CD1c-positive myeloid dendritic cell (primary cell): ENCODE measurements at regions not wholly inside any gene's neighbourhood (a gene's known extent, or its start where the extent isn't known, plus 50 kb on each side); places are given as distances from the start of the nearest gene placed in this dataset.
"Not testable (repeated sequence)": the region's sequence is repeated elsewhere in the genome, so short reads cannot be mapped to it uniquely, and the experiment has no call there.

Experiments used
- DNase-seq: peaks from one replicate; pipeline ENCODE4 v3.0.0-alpha.2; 2016; ENCODE audit errors: extremely low spot score

DNA sequence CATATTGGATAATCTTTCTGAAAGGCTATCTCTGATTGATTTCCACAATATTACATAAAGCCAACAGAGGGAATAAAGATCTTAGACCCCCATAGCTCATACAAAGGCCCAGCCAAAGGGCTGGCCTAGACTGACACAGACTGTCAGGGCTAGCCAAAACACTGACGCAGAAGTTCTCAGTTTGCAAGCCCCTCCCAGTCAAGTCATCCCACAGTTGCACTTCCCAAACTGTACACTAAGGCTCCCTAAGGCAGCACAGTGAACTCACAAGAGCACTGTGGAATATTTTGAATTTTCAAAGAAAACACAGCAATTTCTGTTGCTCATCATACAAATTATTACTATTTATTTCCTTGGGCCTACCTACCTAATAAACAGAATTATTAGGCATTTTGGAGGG is 244.9 kb downstream of the SP3 start:
- DNase-seq, result no peak

- DNase-seq, result no peak
Measured at GRCh38 chr2:173734797-173735196, 230.4 kb downstream of the SP3 start.

- not testable (repeated sequence) for DNase-seq
Measured at GRCh38 chr2:173737954-173738575, 227.1 kb downstream of the SP3 start.

- no peak for DNase-seq
Measured at GRCh38 chr2:173739006-173739405, 226.2 kb downstream of the SP3 start.

DNA sequence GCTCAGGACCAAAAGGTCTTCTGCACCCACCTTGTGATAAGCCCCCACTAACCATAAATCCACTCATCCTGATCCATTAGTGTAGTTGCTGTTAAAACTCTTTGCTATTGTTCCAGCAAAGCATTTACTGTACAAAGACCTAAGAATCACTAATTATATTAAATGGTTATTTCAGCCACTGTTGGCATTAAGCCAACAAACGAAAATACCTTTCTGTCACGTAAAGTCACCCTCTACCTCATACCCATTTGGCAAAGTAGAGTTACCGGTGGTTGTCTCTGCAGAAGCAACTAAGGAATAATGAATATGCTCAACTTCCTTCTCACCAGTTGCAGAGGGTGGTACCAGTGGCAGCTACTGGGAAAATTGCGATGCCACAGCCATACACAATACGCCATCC is 224.5 kb downstream of the SP3 start:
- DNase-seq, result no peak

- no peak for DNase-seq
Measured at GRCh38 chr2:173741759-173742158, 223.4 kb downstream of the SP3 start.

DNA sequence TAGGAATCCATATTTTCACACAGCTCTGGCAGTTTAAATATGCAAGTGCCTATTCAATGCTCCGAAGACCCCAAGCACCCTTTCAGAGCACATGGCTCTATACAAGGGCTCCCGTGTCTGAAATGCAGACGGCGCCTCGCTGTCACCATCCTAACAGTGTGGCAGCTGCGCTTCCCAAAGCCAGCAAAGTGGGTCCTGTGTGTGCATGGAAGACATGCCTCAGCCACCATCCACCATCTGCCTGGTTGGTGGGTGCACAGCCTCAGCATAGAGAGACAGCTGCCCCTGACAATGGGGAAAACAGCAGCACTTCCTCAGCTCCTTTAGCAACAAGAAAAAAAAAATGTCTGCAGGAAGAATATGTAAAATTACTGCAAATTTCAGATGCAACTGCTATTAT is 218.1 kb downstream of the SP3 start:
- no peak for DNase-seq

DNA sequence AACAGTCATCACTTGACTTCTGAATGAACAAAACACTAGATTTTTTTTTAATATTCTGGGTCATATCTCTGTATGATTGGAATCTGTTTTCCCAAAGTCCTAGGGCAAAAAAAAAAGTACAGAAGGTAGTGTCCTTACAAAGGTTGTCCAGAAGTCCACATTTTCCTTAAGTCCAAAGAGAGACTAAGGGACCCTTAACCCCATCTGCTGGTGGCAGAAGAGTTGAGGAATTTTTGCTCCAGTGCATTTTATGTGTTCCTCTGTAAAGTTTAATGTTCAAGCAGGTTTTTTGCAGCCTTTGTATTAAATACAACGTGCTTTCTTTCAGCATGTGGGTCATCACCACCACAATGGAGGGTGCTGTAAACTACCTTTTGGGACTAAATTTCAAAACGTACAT is 215.9 kb downstream of the SP3 start:
- no peak for DNase-seq

GRCh38 chr2:173750353-173750801 is 214.8 kb downstream of the SP3 start:
- no peak for DNase-seq

- DNase-seq, result no peak
Measured at GRCh38 chr2:173750831-173751230, 214.3 kb downstream of the SP3 start.

DNA sequence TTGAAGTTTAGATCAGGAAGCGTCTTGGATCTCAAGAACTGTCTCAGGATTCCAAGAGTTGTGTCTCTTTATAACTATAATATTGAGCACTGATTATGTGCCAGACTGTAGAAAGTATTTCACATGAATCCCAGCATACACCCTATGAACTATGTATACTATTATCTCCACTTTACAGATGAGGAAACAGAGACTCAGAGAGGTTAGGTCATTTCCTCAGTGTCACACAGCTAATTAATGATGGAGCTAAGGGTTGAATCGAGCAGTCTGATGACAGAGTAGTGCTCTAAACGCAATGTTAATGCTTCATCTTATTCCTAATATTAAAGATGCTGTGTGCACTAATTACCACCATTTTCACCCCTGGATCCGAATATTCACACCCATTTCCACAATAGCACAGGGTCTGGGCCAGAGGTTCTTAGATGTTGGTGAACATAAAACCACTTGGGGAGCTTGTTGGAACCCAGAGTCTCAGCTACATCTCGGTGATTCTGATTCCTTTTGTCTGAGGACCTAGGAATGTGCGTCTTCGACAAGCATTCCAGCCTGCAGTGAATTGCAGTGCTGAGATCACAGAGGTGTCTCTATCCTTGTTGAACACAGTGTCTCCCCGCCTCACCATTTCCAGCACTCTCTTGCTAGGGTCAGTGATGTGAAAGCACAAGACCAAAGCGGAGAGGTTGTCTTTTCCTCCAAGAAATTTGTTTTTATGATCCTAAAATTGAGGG is 213.8 kb downstream of the SP3 start:
- no peak for DNase-seq

GRCh38 chr2:173752152-173752551 is 213.0 kb downstream of the SP3 start:
- no peak for DNase-seq

GRCh38 chr2:173753441-173753840 is 211.7 kb downstream of the SP3 start:
- no peak for DNase-seq

GRCh38 chr2:173754165-173754564 is 211.0 kb downstream of the SP3 start:
- no peak for DNase-seq

DNA sequence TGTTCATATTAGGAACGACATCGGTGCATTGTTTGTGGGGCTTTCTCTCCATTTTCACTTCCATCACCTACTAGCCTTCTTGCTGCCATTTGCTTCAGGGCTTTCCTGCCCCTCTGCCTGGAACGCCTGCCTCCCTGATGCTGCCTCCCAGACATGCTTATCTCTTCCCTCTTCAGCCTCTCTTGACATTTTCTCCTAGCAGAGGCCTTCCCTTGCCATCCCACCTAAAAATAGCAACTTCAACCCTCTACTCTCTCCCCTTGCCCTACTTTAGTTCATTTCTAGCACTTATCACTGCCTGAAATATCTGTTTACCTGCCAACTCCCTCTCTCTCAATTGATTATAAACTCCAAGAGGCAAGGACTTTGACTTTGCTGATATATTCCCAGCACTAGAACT is 210.3 kb downstream of the SP3 start:
- DNase-seq, result no peak

DNA sequence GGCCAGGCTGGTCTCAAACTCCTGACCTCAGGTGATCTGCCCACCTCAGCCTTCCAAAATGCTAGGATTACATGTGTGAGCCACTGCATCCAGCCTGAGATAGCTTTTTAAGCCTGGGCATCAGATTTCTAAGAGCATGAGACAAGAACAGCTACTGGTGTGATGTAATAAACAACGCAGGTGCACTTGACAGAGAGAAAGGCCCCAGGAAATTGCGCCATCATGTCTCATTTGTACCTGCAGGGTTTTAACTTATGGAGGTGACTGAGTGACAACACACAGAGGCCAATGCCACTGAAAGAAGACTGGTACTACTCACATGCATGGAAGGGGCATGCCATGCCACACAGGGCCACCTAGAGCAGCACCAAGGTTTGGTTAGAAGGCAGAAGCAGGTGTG is 209.4 kb downstream of the SP3 start:
- no peak for DNase-seq

DNA sequence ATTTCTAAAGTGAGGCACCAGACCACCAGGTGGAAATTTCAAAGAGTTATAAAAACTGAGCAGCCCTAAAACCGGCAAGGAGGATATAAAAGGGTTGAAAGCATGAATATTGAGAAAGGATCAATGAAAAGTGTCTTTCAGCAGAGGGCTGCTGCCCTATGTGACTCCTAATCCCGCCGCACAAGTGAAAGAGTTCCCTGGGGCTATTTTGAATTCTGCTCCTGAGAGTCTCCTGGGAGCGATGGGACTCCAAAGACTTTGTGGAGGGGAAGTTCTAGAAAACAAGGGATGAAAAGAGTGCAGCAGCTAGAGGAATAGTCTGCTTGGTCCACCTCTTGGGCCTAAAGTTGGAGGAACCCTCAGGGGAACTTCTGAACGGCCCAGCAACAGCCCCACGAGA is 205.2 kb downstream of the SP3 start:
- DNase-seq, result no peak

DNA sequence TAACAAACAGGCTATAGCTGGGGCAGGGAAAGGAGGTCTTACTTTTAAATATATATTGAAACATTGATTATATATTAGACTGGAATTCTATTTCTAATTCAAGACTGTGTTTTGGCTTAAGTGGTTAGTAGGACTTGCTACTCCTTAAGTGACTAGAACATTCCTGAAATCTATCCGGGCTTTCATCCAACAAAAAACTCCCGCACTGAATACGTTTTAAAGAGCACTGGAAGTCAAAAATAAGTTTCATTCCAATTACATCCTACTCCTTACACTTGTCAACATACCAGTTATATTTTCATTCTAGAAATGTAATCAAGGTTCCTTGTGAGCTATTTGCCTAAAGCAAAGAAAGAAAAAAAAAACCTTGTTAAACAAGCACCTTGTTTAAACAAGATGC is 204.6 kb downstream of the SP3 start:
- DNase-seq, result no peak

DNA sequence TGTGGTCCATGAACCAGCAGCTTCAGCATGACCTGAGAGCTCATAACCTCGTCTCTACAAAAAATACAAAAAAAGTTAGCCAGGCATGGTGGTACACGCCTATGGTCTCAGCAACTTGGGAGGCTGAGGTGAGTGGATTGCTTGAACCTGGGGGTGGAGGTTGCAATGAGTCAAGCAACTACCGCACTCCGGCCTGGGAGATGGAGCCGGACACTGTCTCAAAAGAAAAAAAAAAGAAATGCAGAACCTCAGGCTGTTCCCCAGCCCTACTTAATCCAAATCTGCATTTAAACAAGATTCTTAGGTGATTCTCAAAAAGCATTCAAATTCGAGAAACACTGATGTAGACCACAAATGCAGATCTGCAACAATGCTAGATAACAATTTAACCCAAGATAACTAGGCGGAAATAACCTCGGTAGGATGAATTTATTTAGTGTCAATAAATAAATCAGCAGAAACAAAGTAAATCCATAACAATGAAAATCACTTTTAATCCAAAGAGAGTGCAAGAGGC is 203.5 kb downstream of the SP3 start:
- no peak for DNase-seq

- DNase-seq, result no peak
Measured at GRCh38 chr2:173762221-173762620, 203.0 kb downstream of the SP3 start.

- DNase-seq, result no peak
Measured at GRCh38 chr2:173762864-173763263, 202.3 kb downstream of the SP3 start.

DNA sequence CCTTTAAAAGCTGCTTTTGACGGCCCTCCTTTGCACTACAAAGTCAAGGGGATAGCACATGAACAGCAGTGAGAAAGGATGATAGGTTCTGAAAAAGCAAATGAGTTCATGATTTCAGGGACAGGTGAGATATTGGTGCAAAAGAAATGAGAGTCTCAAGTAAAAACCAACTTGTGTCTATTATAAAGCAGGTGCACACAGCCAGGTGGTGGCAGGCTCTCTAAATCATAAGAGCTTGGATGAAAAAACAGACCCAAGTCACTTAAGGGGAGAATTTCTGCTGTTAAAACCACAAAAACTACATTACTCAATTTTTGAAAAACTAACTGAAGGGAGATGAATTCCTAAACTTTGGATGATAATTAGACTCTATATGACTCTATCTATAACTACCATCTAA is 201.5 kb downstream of the SP3 start:
- no peak for DNase-seq

DNA sequence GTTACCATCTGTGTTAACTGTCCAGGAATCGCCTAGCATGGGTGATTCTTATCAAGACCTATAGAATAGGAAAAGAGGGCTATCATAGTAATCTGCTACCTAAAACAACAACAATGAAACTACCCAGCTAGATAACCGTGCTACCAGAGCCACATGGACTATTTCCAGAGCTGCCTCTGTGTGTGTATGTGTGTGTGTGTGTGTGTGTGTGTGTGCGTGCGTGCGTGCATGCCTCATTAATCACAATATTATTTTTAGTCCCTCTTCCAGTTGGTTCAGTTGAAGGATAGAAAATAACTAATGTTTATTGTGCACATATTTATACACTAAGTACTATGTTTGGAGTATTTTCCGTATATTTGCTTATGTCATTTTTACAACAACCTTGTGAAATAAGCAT is 201.1 kb downstream of the SP3 start:
- no peak for DNase-seq
